ENCODE measurements at regions not wholly inside any gene's neighbourhood (a gene's known extent, or its start where the extent isn't known, plus 50 kb on each side); places are given as distances from the start of the nearest gene placed in this dataset.

- DNase-seq (ENCODE audit: low read depth): no peak
Observed at GRCh38 chr5:111869681-111870080, 112.7 kb upstream of the NREP start.

- no peak for DNase-seq (ENCODE audit: low read depth)
Observed at GRCh38 chr5:111865356-111865755, 108.4 kb upstream of the NREP start.

GRCh38 chr5:111863801-111864200, 106.8 kb upstream of the NREP start:
- peak; percentile 65 for DNase-seq (ENCODE audit: low read depth)

GRCh38 chr5:111859533-111860270, 102.7 kb upstream of the NREP start:
- peak; percentile 93 for DNase-seq (ENCODE audit: low read depth)

- no peak for DNase-seq (ENCODE audit: low read depth)
Observed at GRCh38 chr5:111859031-111859430, 102.0 kb upstream of the NREP start.

- no peak for DNase-seq (ENCODE audit: low read depth)
Observed at GRCh38 chr5:111857623-111858022, 100.6 kb upstream of the NREP start.

- DNase-seq (ENCODE audit: low read depth): no peak
Observed at GRCh38 chr5:111856876-111857466, 100.0 kb upstream of the NREP start.

GRCh38 chr5:111855356-111855755, 98.4 kb upstream of the NREP start:
- DNase-seq (ENCODE audit: low read depth): no peak

GRCh38 chr5:111854186-111854585, 97.2 kb upstream of the NREP start:
- no peak for DNase-seq (ENCODE audit: low read depth)

GRCh38 chr5:111853748-111854147, 96.8 kb upstream of the NREP start:
- DNase-seq (ENCODE audit: low read depth): no peak

GRCh38 chr5:111851631-111852548, 94.9 kb upstream of the NREP start:
- DNase-seq (ENCODE audit: low read depth): no peak

- DNase-seq (ENCODE audit: low read depth): peak; percentile 30
Observed at GRCh38 chr5:111848476-111848875, 91.5 kb upstream of the NREP start.

- DNase-seq (ENCODE audit: low read depth): no peak
Observed at GRCh38 chr5:111847052-111847925, 90.3 kb upstream of the NREP start.

- DNase-seq (ENCODE audit: low read depth): no peak
Observed at GRCh38 chr5:111840036-111840674, 83.2 kb upstream of the NREP start.

GRCh38 chr5:111839438-111839837, 82.4 kb upstream of the NREP start:
- no peak for DNase-seq (ENCODE audit: low read depth)

- DNase-seq (ENCODE audit: low read depth): no peak
Observed at GRCh38 chr5:111836426-111836825, 79.4 kb upstream of the NREP start.

- no peak for DNase-seq (ENCODE audit: low read depth)
Observed at GRCh38 chr5:111834926-111835599, 78.1 kb upstream of the NREP start.

- DNase-seq (ENCODE audit: low read depth): peak; percentile 56
Observed at GRCh38 chr5:111830333-111830732, 73.3 kb upstream of the NREP start.

- peak; percentile 67 for DNase-seq (ENCODE audit: low read depth)
Observed at GRCh38 chr5:111829701-111830100, 72.7 kb upstream of the NREP start.

- DNase-seq (ENCODE audit: low read depth): no peak
Observed at GRCh38 chr5:111826064-111826463, 69.1 kb upstream of the NREP start.

GRCh38 chr5:111820072-111820471, 63.1 kb upstream of the NREP start:
- DNase-seq (ENCODE audit: low read depth): peak; percentile 27

All from renal cortical epithelial cell (primary cell).